NCI-H1105 (cell line): ENCODE measurements at regions not wholly inside any gene's neighbourhood (a gene's known extent, or its start where the extent isn't known, plus 50 kb on each side); places are given as distances from the start of the nearest gene placed in this dataset.
"Not testable (repeated sequence)": the region's sequence is repeated elsewhere in the genome, so short reads cannot be mapped to it uniquely, and the experiment has no call there.

Experiments used
- DNase-seq: peaks from one replicate; lab custom pipeline; 2025; lab: John Stamatoyannopoulos, UW

- DNase-seq: no peak
These were observed 627.2 kb upstream of the LUZP2 start for GRCh38 chr11:23869671-23870070.

- no peak for DNase-seq
These were observed 623.4 kb upstream of the LUZP2 start for GRCh38 chr11:23873406-23873805.

- no peak for DNase-seq
These were observed 621.5 kb upstream of the LUZP2 start for GRCh38 chr11:23875176-23875850.

- DNase-seq: not testable (repeated sequence)
These were observed 613.3 kb upstream of the LUZP2 start for GRCh38 chr11:23883426-23884048.

- DNase-seq: no peak
These were observed 612.5 kb upstream of the LUZP2 start for GRCh38 chr11:23884341-23884740.

- no peak for DNase-seq
These were observed 611.1 kb upstream of the LUZP2 start for GRCh38 chr11:23885801-23886200.

GRCh38 chr11:23887122-23887521, 609.7 kb upstream of the LUZP2 start:
- not testable (repeated sequence) for DNase-seq

GRCh38 chr11:23893126-23893525, 603.7 kb upstream of the LUZP2 start:
- no peak for DNase-seq

GRCh38 chr11:23897453-23898286, 599.2 kb upstream of the LUZP2 start:
- no peak for DNase-seq

GRCh38 chr11:23903044-23903704, 593.7 kb upstream of the LUZP2 start:
- no peak for DNase-seq

GRCh38 chr11:23919455-23919854, 577.4 kb upstream of the LUZP2 start:
- no peak for DNase-seq

- no peak for DNase-seq
These were observed 573.5 kb upstream of the LUZP2 start for GRCh38 chr11:23923357-23923756.

- no peak for DNase-seq
These were observed 572.6 kb upstream of the LUZP2 start for GRCh38 chr11:23924226-23924625.

GRCh38 chr11:23931443-23931842, 565.4 kb upstream of the LUZP2 start:
- DNase-seq: no peak

GRCh38 chr11:23932485-23932898, 564.4 kb upstream of the LUZP2 start:
- no peak for DNase-seq

- no peak for DNase-seq
These were observed 563.1 kb upstream of the LUZP2 start for GRCh38 chr11:23933721-23934120.

GRCh38 chr11:23934671-23935270, 562.1 kb upstream of the LUZP2 start:
- DNase-seq: not testable (repeated sequence)

GRCh38 chr11:23942117-23942815, 554.6 kb upstream of the LUZP2 start:
- DNase-seq: not testable (repeated sequence)

- no peak for DNase-seq
These were observed 551.9 kb upstream of the LUZP2 start for GRCh38 chr11:23944923-23945322.

GRCh38 chr11:23947883-23948282, 549.0 kb upstream of the LUZP2 start:
- no peak for DNase-seq

- no peak for DNase-seq
These were observed 548.0 kb upstream of the LUZP2 start for GRCh38 chr11:23948851-23949250.
